CD14-positive monocyte (primary cell): ENCODE measurements at regions not wholly inside any gene's neighbourhood (a gene's known extent, or its start where the extent isn't known, plus 50 kb on each side); places are given as distances from the start of the nearest gene placed in this dataset.

ENCODE experiments used
- DNase-seq, 3 donors: peaks; one replicate each; pipeline ENCODE4 v3.0.0-alpha.2; 2011 to 2022
- H2AFZ ChIP-seq: 2 replicates; pipeline ENCODE4 v1.6.0; 2012; ENCODE audit warnings: mild to moderate bottlenecking, low read depth, low read length, inconsistent platforms; ENCODE audit not compliant: insufficient read depth, poor library complexity, severe bottlenecking
- H3K27ac ChIP-seq, 2 donors: 1 replicate in 1 of 2; 2 replicates in 1 of 2; pipeline ENCODE4 v1.5.1; 2012 to 2013; ENCODE audit warnings: low read length in 2 of 2, control low read depth in 1 of 2, inconsistent platforms in 1 of 2, low read depth in 1 of 2, mild to moderate bottlenecking in 1 of 2
- H3K27me3 ChIP-seq, 2 donors: one replicate each; pipeline versions ENCODE4 v1.6.0 to v1.6.1; 2011 to 2013; ENCODE audit warnings: low read length in 2 of 2; ENCODE audit not compliant: control insufficient read depth in 2 of 2, insufficient read depth in 2 of 2
- H3K36me3 ChIP-seq, 2 donors: replicated peaks in 1 of 2; 1 replicate in 1 of 2; 2 replicates in 1 of 2; pipeline versions ENCODE4 v1.5.1 to v1.6.1; 2012 to 2013; ENCODE audit warnings: low read length in 2 of 2, control low read depth in 1 of 2, inconsistent platforms in 1 of 2, mild to moderate bottlenecking in 1 of 2; ENCODE audit not compliant: insufficient read depth in 2 of 2, control insufficient read depth in 1 of 2
- H3K4me1 ChIP-seq, 2 donors: 1 replicate in 1 of 2; 2 replicates in 1 of 2; pipeline versions ENCODE4 v1.5.1 to v1.6.1; 2012 to 2013; ENCODE audit warnings: low read length in 2 of 2, control low read depth in 1 of 2, inconsistent platforms in 1 of 2, mild to moderate bottlenecking in 1 of 2, moderate library complexity in 1 of 2; ENCODE audit not compliant: insufficient read depth in 2 of 2, control insufficient read depth in 1 of 2
- H3K4me2 ChIP-seq: replicated peaks from 2 replicates; pipeline ENCODE3; 2012; ENCODE audit warnings: low read length, moderate library complexity, mild to moderate bottlenecking; ENCODE audit not compliant: poor library complexity, severe bottlenecking; ENCODE audit errors: extremely low read depth
- H3K4me3 ChIP-seq, 3 experiments: fragments of 200-600 bp in 1 of 3; sonication (generic) in 1 of 3; replicated peaks in 1 of 3; 1 replicate in 2 of 3; 2 replicates in 1 of 3; pipeline ENCODE4 v1.5.1; 2011 to 2013; ENCODE audit warnings: low read length in 3 of 3, mild to moderate bottlenecking in 3 of 3, control low read depth in 2 of 3, low read depth in 2 of 3, inconsistent platforms in 1 of 3, moderate library complexity in 1 of 3
- H3K79me2 ChIP-seq: 2 replicates; pipeline ENCODE4 v1.6.0; 2012; ENCODE audit warnings: mild to moderate bottlenecking, control low read depth, inconsistent platforms, low read length, moderate library complexity; ENCODE audit not compliant: insufficient read depth
- H3K9ac ChIP-seq: 2 replicates; pipeline ENCODE4 v1.6.0; 2017; ENCODE audit warnings: low read length, mild to moderate bottlenecking; ENCODE audit not compliant: insufficient read depth, poor library complexity, severe bottlenecking
- H3K9me3 ChIP-seq, 2 donors: replicated peaks in 1 of 2; 1 replicate in 1 of 2; 2 replicates in 1 of 2; pipeline versions ENCODE4 v1.5.1 to v1.6.1; 2012 to 2013; ENCODE audit warnings: low read length in 2 of 2, control low read depth in 1 of 2; ENCODE audit not compliant: control insufficient read depth in 1 of 2, insufficient read depth in 1 of 2
- H4K20me1 ChIP-seq: 2 replicates; pipeline ENCODE4 v1.6.0; 2012; ENCODE audit warnings: mild to moderate bottlenecking, low read length, control low read depth, moderate library complexity; ENCODE audit not compliant: insufficient read depth
- H3K27ac Mint-ChIP-seq, 7 donors: one replicate each; pipeline ENCODE4 v1.8.0; 2020; ENCODE audit warnings: mild to moderate bottlenecking in 7 of 7, mixed read lengths in 7 of 7, moderate library complexity in 6 of 7, inconsistent platforms in 2 of 7
- H3K27me3 Mint-ChIP-seq, 3 donors: one replicate each; pipeline ENCODE4 v1.8.0; 2021 to 2022; ENCODE audit warnings: low read depth in 3 of 3, mild to moderate bottlenecking in 3 of 3, mixed read lengths in 3 of 3, moderate library complexity in 3 of 3, inconsistent platforms in 1 of 3
- H3K36me3 Mint-ChIP-seq, 2 donors: one replicate each; pipeline ENCODE4 v1.8.0; 2020; ENCODE audit warnings: mixed read lengths in 2 of 2, inconsistent platforms in 1 of 2, mild to moderate bottlenecking in 1 of 2
- H3K4me1 Mint-ChIP-seq: one replicate; pipeline ENCODE4 v1.8.0; 2020; ENCODE audit warnings: mild to moderate bottlenecking, mixed read lengths
- H3K4me3 Mint-ChIP-seq, 2 donors: one replicate each; pipeline ENCODE4 v1.8.0; 2020; ENCODE audit warnings: mild to moderate bottlenecking in 2 of 2, mixed read lengths in 2 of 2, moderate library complexity in 1 of 2
- H3K9me3 Mint-ChIP-seq, 7 donors: one replicate each; pipeline ENCODE4 v1.8.0; 2020 to 2022; ENCODE audit warnings: mixed read lengths in 7 of 7, mild to moderate bottlenecking in 6 of 7, moderate library complexity in 6 of 7, inconsistent platforms in 2 of 7
- CTCF ChIP-seq: fragments of 200-600 bp; IDR thresholded peaks from one replicate; pipeline ENCODE4 v1.8.0; 2022; ENCODE audit warnings: antibody characterized with exemption, mild to moderate bottlenecking
- WGBS: methylation state at CpG from one replicate; pipeline ENCODE4 v1.1.5; 2013; ENCODE audit warnings: missing lambda C conversion rate; ENCODE audit not compliant: insufficient coverage; 5-methylcytosine and 5-hydroxymethylcytosine counted together
- intact Hi-C, 2 donors: fragments of 100-400 bp; cut with micrococcal nuclease; formaldehyde crosslinking; loops; one replicate each; pipeline versions ENCODE4 v1.15.0 to v1.15.1; 2023

GRCh38 chr6:108774555-108774954 is 73.7 kb upstream of the ARMC2 start:
- no CpG with 5 or more reads among the region's 3 CpGs for WGBS
- intact Hi-C loops, result no loop called here
- TF ChIP-seq CTCF, result no peak

GRCh38 chr6:108777536-108777935 is 70.7 kb upstream of the ARMC2 start:
- H3K9me3 ChIP-seq, result no peaks in the 10 kb centered on the region
- peaks cover 0 to 2% of the 10 kb centered on the region in 2 donors for H3K36me3 Mint-ChIP-seq
- H3K4me3 ChIP-seq, result no peak overlapping the region
- H4K20me1 ChIP-seq, result no peaks in the 10 kb centered on the region
- no peaks in the 10 kb centered on the region for H3K27me3 ChIP-seq
- H3K27ac Mint-ChIP-seq, result no peak overlapping the region
- peaks cover 0 to 3% (median 0%) of the 10 kb centered on the region in 7 donors for H3K9me3 Mint-ChIP-seq
- peaks cover 8 to 13% (median 8%) of the 10 kb centered on the region in 3 donors for H3K27me3 Mint-ChIP-seq
- no peak overlapping the region for H2AFZ ChIP-seq
- intact Hi-C loops, result no loop called here
- WGBS, result 100% methylated on average over 1 of the region's 5 CpGs
- no peak overlapping the region for H3K4me3 Mint-ChIP-seq
- H3K27ac ChIP-seq, result no peak overlapping the region
- H3K4me2 ChIP-seq, result no peak overlapping the region
- peaks cover 18 to 22% of the 10 kb centered on the region in 2 donors for H3K4me1 ChIP-seq
- no peak for TF ChIP-seq CTCF
- no peak overlapping the region for H3K9ac ChIP-seq
- H3K36me3 ChIP-seq, result no peaks in the 10 kb centered on the region
- peaks cover 23% of the 10 kb centered on the region for H3K4me1 Mint-ChIP-seq
- H3K79me2 ChIP-seq, result no peaks in the 10 kb centered on the region
- DNase-seq, result no peak

More at GRCh38 chr6:108774555-108774954, 73.7 kb upstream of the ARMC2 start:
- H3K79me2 ChIP-seq, result no peaks in the 10 kb centered on the region
- H3K4me3 ChIP-seq, result no peak overlapping the region
- no peaks in the 10 kb centered on the region for H3K9me3 ChIP-seq
- Mint-ChIP-seq H3K4me1 (peaks cover 9% of the 10 kb centered on the region), H3K27ac (no peak overlapping the region), H3K27me3 (peaks cover 0 to 3% (median 0%) of the 10 kb centered on the region in 3 donors), H3K4me3 (no peak overlapping the region), H3K9me3 (peaks cover 0 to 3% (median 0%) of the 10 kb centered on the region in 7 donors), H3K36me3 (no peaks in the 10 kb centered on the region)
- H3K27me3 ChIP-seq, result no peaks in the 10 kb centered on the region
- no peak overlapping the region for H3K4me2 ChIP-seq
- H3K4me1 ChIP-seq, result peaks cover 6% of the 10 kb centered on the region in 2 donors
- H3K27ac ChIP-seq, result no peak overlapping the region
- no peak overlapping the region for H3K9ac ChIP-seq
- DNase-seq, result no peak
- no peak overlapping the region for H2AFZ ChIP-seq
- H3K36me3 ChIP-seq, result no peaks in the 10 kb centered on the region
- H4K20me1 ChIP-seq, result no peaks in the 10 kb centered on the region
